ENCODE measurements at regions not wholly inside any gene's neighbourhood (a gene's known extent, or its start where the extent isn't known, plus 50 kb on each side); places are given as distances from the start of the nearest gene placed in this dataset.

- no peak overlapping the region for H2AFZ ChIP-seq (ENCODE audit: low read length)
- no peaks in the 10 kb centered on the region for H3K79me2 ChIP-seq (ENCODE audit: insufficient read depth, low read depth, low read length)
- DNase-seq (ENCODE audit: low spot score): no peak
- H3K4me3 ChIP-seq (ENCODE audit: low read depth, low read length, poor library complexity, severe bottlenecking): no peak overlapping the region
- no peaks in the 10 kb centered on the region for H4K20me1 ChIP-seq (ENCODE audit: insufficient read depth, low read length)
- no peaks in the 10 kb centered on the region for H3K4me1 ChIP-seq (ENCODE audit: insufficient read depth, low read length, poor library complexity, severe bottlenecking)
- H3K4me2 ChIP-seq (ENCODE audit: low read length): no peak overlapping the region
- H3K9me3 ChIP-seq (ENCODE audit: low read length): no peaks in the 10 kb centered on the region
- no peaks in the 10 kb centered on the region for H3K36me3 ChIP-seq (ENCODE audit: insufficient read depth, low read length)
- ChIA-PET CTCF (ENCODE audit: unreplicated experiment) (no interaction called here), POLR2A (no interaction called here)
- BruUV-seq (replicated peaks): no TSS peak
- H3K27ac ChIP-seq (ENCODE audit: low read depth, low read length, poor library complexity, severe bottlenecking): no peak overlapping the region
- no peak for TF ChIP-seq CTCF (conservative IDR thresholded peaks at IDR 0.05; ENCODE audit: low read length)
- TF ChIP-seq EZH2phosphoT487 (IDR thresholded peaks at IDR 0.05; ENCODE audit: borderline replicate concordance, low read depth, low read length): no peak
- no peaks in the 10 kb centered on the region for H3K9me2 ChIP-seq (ENCODE audit: insufficient read depth, low read length)
- intact Hi-C loops (cut with micrococcal nuclease; ENCODE audit: unreplicated experiment): no loop called here
These were observed 550.5 kb downstream of the NTRK3 start for GRCh38 chr15:87706001-87706400.

GRCh38 chr15:87704276-87704675 is 552.3 kb downstream of the NTRK3 start:
- no peaks in the 10 kb centered on the region for H3K4me1 ChIP-seq (ENCODE audit: insufficient read depth, low read length, poor library complexity, severe bottlenecking)
- H3K79me2 ChIP-seq (ENCODE audit: insufficient read depth, low read depth, low read length): no peaks in the 10 kb centered on the region
- H4K20me1 ChIP-seq (ENCODE audit: insufficient read depth, low read length): no peaks in the 10 kb centered on the region
- H3K9me2 ChIP-seq (ENCODE audit: insufficient read depth, low read length): no peaks in the 10 kb centered on the region
- ChIA-PET POLR2A (interaction anchor here (1.2 kb wide), 1 partner anchor 11 kb away, joined by 3 read pairs; no protein-coding TSS in a partner anchor), CTCF (ENCODE audit: unreplicated experiment) (no interaction called here)
- no peak overlapping the region for H3K27ac ChIP-seq (ENCODE audit: low read depth, low read length, poor library complexity, severe bottlenecking)
- H3K9me3 ChIP-seq (ENCODE audit: low read length): no peaks in the 10 kb centered on the region
- intact Hi-C loops (cut with micrococcal nuclease; ENCODE audit: unreplicated experiment): no loop called here
- TF ChIP-seq EZH2phosphoT487 (IDR thresholded peaks at IDR 0.05; ENCODE audit: borderline replicate concordance, low read depth, low read length) (no peak), CTCF (conservative IDR thresholded peaks at IDR 0.05; ENCODE audit: low read length) (no peak)
- H3K4me3 ChIP-seq (ENCODE audit: low read depth, low read length, poor library complexity, severe bottlenecking): no peak overlapping the region
- no peak overlapping the region for H2AFZ ChIP-seq (ENCODE audit: low read length)
- DNase-seq (ENCODE audit: low spot score): no peak
- no peaks in the 10 kb centered on the region for H3K36me3 ChIP-seq (ENCODE audit: insufficient read depth, low read length)
- no TSS peak for BruUV-seq (replicated peaks)
- H3K4me2 ChIP-seq (ENCODE audit: low read length): no peak overlapping the region

- ChIA-PET CTCF (ENCODE audit: unreplicated experiment) (no interaction called here), POLR2A (interaction anchor here (1.2 kb wide), 1 partner anchor 12 kb away, joined by 3 read pairs; no protein-coding TSS in a partner anchor)
These were observed 553.0 kb downstream of the NTRK3 start for GRCh38 chr15:87703327-87704111.

More at GRCh38 chr15:87703327-87704111, 553.0 kb downstream of the NTRK3 start:
- intact Hi-C loops (cut with micrococcal nuclease; ENCODE audit: unreplicated experiment): no loop called here
- Histone ChIP-seq H3K9me2 (ENCODE audit: insufficient read depth, low read length) (no peaks in the 10 kb centered on the region), H3K79me2 (ENCODE audit: insufficient read depth, low read depth, low read length) (no peaks in the 10 kb centered on the region), H3K4me2 (ENCODE audit: low read length) (no peak overlapping the region), H4K20me1 (ENCODE audit: insufficient read depth, low read length) (no peaks in the 10 kb centered on the region), H3K4me1 (ENCODE audit: insufficient read depth, low read length, poor library complexity, severe bottlenecking) (no peaks in the 10 kb centered on the region), H3K4me3 (ENCODE audit: low read depth, low read length, poor library complexity, severe bottlenecking) (no peak overlapping the region), H3K9me3 (ENCODE audit: low read length) (no peaks in the 10 kb centered on the region), H3K27ac (ENCODE audit: low read depth, low read length, poor library complexity, severe bottlenecking) (no peak overlapping the region), H3K36me3 (ENCODE audit: insufficient read depth, low read length) (no peaks in the 10 kb centered on the region), H2AFZ (ENCODE audit: low read length) (no peak overlapping the region)
- BruUV-seq (replicated peaks): no TSS peak
- no peak for DNase-seq (ENCODE audit: low spot score)
- no peak for TF ChIP-seq CTCF (conservative IDR thresholded peaks at IDR 0.05; ENCODE audit: low read length)
- no peak for TF ChIP-seq EZH2phosphoT487 (IDR thresholded peaks at IDR 0.05; ENCODE audit: borderline replicate concordance, low read depth, low read length)

Measured in OCI-LY7 (cell line).